ENCODE measurements at regions not wholly inside any gene's neighbourhood (a gene's known extent, or its start where the extent isn't known, plus 50 kb on each side); places are given as distances from the start of the nearest gene placed in this dataset.

DNA sequence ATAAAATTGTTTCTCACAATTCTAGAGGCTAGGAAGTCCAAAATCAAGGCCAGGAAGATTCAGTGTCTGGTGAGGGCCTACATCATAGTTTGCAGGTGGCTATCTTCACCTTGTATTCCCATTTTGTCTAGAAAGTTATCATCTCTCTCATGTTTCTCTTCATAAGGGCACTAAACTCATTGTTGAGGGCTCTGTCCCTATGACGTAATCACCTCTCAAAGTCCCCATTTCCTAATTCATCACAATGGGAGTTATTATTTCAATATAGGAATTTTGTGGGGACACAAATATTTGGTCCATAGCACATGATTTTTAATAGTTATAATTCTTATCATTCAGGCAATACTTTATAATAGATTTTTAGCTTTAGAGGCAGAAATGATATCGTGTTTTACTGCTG, 1509.2 kb upstream of the SEL1L start:
- TF ChIP-seq EP300 (conservative IDR thresholded peaks at IDR 0.05; ENCODE audit: poor library complexity, severe bottlenecking), result no peak
- no peak for TF ChIP-seq EZH2 (IDR thresholded peaks at IDR 0.05; ENCODE audit: borderline replicate concordance, insufficient read depth, low read length, poor library complexity, severe bottlenecking)
- TF ChIP-seq, protein P1, sequence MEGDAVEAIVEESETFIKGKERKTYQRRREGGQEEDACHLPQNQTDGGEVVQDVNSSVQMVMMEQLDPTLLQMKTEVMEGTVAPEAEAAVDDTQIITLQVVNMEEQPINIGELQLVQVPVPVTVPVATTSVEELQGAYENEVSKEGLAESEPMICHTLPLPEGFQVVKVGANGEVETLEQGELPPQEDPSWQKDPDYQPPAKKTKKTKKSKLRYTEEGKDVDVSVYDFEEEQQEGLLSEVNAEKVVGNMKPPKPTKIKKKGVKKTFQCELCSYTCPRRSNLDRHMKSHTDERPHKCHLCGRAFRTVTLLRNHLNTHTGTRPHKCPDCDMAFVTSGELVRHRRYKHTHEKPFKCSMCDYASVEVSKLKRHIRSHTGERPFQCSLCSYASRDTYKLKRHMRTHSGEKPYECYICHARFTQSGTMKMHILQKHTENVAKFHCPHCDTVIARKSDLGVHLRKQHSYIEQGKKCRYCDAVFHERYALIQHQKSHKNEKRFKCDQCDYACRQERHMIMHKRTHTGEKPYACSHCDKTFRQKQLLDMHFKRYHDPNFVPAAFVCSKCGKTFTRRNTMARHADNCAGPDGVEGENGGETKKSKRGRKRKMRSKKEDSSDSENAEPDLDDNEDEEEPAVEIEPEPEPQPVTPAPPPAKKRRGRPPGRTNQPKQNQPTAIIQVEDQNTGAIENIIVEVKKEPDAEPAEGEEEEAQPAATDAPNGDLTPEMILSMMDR (IDR thresholded peaks at IDR 0.05; ENCODE audit: poor library complexity, severe bottlenecking), result no peak
- no peak for TF ChIP-seq SMC3 (conservative IDR thresholded peaks at IDR 0.05; ENCODE audit: poor library complexity)
- TF ChIP-seq MXI1 (conservative IDR thresholded peaks at IDR 0.05; ENCODE audit: poor library complexity, severe bottlenecking), result no peak
- TF ChIP-seq, protein P2, sequence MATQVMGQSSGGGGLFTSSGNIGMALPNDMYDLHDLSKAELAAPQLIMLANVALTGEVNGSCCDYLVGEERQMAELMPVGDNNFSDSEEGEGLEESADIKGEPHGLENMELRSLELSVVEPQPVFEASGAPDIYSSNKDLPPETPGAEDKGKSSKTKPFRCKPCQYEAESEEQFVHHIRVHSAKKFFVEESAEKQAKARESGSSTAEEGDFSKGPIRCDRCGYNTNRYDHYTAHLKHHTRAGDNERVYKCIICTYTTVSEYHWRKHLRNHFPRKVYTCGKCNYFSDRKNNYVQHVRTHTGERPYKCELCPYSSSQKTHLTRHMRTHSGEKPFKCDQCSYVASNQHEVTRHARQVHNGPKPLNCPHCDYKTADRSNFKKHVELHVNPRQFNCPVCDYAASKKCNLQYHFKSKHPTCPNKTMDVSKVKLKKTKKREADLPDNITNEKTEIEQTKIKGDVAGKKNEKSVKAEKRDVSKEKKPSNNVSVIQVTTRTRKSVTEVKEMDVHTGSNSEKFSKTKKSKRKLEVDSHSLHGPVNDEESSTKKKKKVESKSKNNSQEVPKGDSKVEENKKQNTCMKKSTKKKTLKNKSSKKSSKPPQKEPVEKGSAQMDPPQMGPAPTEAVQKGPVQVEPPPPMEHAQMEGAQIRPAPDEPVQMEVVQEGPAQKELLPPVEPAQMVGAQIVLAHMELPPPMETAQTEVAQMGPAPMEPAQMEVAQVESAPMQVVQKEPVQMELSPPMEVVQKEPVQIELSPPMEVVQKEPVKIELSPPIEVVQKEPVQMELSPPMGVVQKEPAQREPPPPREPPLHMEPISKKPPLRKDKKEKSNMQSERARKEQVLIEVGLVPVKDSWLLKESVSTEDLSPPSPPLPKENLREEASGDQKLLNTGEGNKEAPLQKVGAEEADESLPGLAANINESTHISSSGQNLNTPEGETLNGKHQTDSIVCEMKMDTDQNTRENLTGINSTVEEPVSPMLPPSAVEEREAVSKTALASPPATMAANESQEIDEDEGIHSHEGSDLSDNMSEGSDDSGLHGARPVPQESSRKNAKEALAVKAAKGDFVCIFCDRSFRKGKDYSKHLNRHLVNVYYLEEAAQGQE (IDR thresholded peaks at IDR 0.05; ENCODE audit: borderline replicate concordance), result no peak
- no peak for TF ChIP-seq POLR2AphosphoS5 (IDR thresholded peaks at IDR 0.05)
